ENCODE measurements at regions not wholly inside any gene's neighbourhood (a gene's known extent, or its start where the extent isn't known, plus 50 kb on each side); places are given as distances from the start of the nearest gene placed in this dataset.

- peak; percentile 64 for DNase-seq (ENCODE audit: low read depth, low spot score)
- in situ Hi-C loops (cut with HindIII; ENCODE audit: low pct_unique_long_range_greater_than_20kb, low sequenced_read_pairs), result no loop called here
Observed at GRCh38 chr2:60706021-60706420, 50.0 kb upstream of the PAPOLG start.

Small RNA genes in the stretch of these regions (small RNA-seq; reads per million reads assigned to genes)
- 0 to 0.05 reads per million in 2 experiments for gene RN7SL361P

All from SK-MEL-5 (cell line).